Astrocyte (in vitro differentiated cells and primary cell): ENCODE measurements at regions not wholly inside any gene's neighbourhood (a gene's known extent, or its start where the extent isn't known, plus 50 kb on each side); places are given as distances from the start of the nearest gene placed in this dataset.

ENCODE experiments used
- DNase-seq: peaks from one replicate; pipeline ENCODE4 v3.0.0-alpha.2; 2010; ENCODE audit warnings: low read depth
- FAIRE-seq: peaks from 2 replicates; lab custom pipeline; 2011; peaks lifted over from hg19 to GRCh38; lab: Jason Lieb, UNC
- H2AFZ ChIP-seq: 2 replicates; pipeline ENCODE4 v1.6.0; 2012; ENCODE audit warnings: low read depth, low read length, inconsistent platforms
- H3K27ac ChIP-seq: 2 replicates; pipeline ENCODE4 v1.5.1; 2011; ENCODE audit warnings: low read depth, low read length, inconsistent platforms
- H3K27me3 ChIP-seq: 2 replicates; pipeline ENCODE4 v1.6.0; 2011; ENCODE audit warnings: low read length, inconsistent platforms; ENCODE audit not compliant: insufficient read depth
- H3K36me3 ChIP-seq: 2 replicates; pipeline ENCODE4 v1.5.1; 2011; ENCODE audit warnings: low read length, inconsistent platforms; ENCODE audit not compliant: insufficient read depth
- H3K4me1 ChIP-seq: 2 replicates; pipeline ENCODE4 v1.5.1; 2011; ENCODE audit warnings: low read length, inconsistent platforms; ENCODE audit not compliant: insufficient read depth
- H3K4me2 ChIP-seq: 2 replicates; pipeline ENCODE4 v1.6.0; 2012; ENCODE audit warnings: low read length, inconsistent platforms
- H3K4me3 ChIP-seq: 2 replicates; pipeline ENCODE4 v1.5.1; 2011; ENCODE audit warnings: low read depth, mild to moderate bottlenecking, low read length, inconsistent platforms; ENCODE audit not compliant: insufficient read depth
- H3K79me2 ChIP-seq: 2 replicates; pipeline ENCODE4 v1.6.0; 2012; ENCODE audit warnings: mild to moderate bottlenecking, low read length, inconsistent platforms; ENCODE audit not compliant: insufficient read depth
- H3K9ac ChIP-seq: 2 replicates; pipeline ENCODE4 v1.6.0; 2012; ENCODE audit warnings: mild to moderate bottlenecking, low read length, inconsistent platforms
- H3K9me3 ChIP-seq: 2 replicates; pipeline ENCODE4 v1.5.1; 2012; ENCODE audit warnings: low read depth, mild to moderate bottlenecking, low read length, inconsistent platforms; ENCODE audit not compliant: insufficient read depth
- H4K20me1 ChIP-seq: 2 replicates; pipeline ENCODE4 v1.6.0; 2012; ENCODE audit warnings: low read length, inconsistent platforms; ENCODE audit not compliant: insufficient read depth
- H3K27ac Mint-ChIP-seq: one replicate; pipeline ENCODE4 v1.8.0; 2021; ENCODE audit warnings: mild to moderate bottlenecking, mixed read lengths; ENCODE audit not compliant: unreplicated experiment
- H3K27me3 Mint-ChIP-seq: one replicate; pipeline ENCODE4 v1.8.0; 2021; ENCODE audit warnings: low read depth, mixed read lengths; ENCODE audit not compliant: unreplicated experiment
- H3K36me3 Mint-ChIP-seq: one replicate; pipeline ENCODE4 v1.8.0; 2021; ENCODE audit warnings: low read depth, mixed read lengths; ENCODE audit not compliant: unreplicated experiment
- H3K4me1 Mint-ChIP-seq: one replicate; pipeline ENCODE4 v1.8.0; 2021; ENCODE audit warnings: low read depth, mixed read lengths; ENCODE audit not compliant: unreplicated experiment
- H3K4me3 Mint-ChIP-seq: one replicate; pipeline ENCODE4 v1.8.0; 2021; ENCODE audit warnings: mild to moderate bottlenecking, moderate library complexity, mixed read lengths; ENCODE audit not compliant: unreplicated experiment
- H3K9me3 Mint-ChIP-seq: one replicate; pipeline ENCODE4 v1.8.0; 2021; ENCODE audit warnings: mild to moderate bottlenecking, mixed read lengths; ENCODE audit not compliant: unreplicated experiment
- CTCF ChIP-seq: IDR thresholded peaks from 2 replicates; pipeline ENCODE4 v1.5.1; 2011; ENCODE audit warnings: low read depth, mild to moderate bottlenecking, inconsistent platforms, low read length, moderate library complexity; ENCODE audit not compliant: insufficient read depth
- EZH2 ChIP-seq: IDR thresholded peaks from 2 replicates; pipeline ENCODE4 v1.6.1; 2012; ENCODE audit warnings: mild to moderate bottlenecking, low read length, inconsistent platforms; ENCODE audit not compliant: insufficient read depth

GRCh38 chr7:80563561-80564327 is 51.9 kb upstream of the GNAT3 start:
- DNase-seq (no peak), FAIRE-seq (no peak)
- H3K4me3 Mint-ChIP-seq = no peak overlapping the region
- no peaks in the 10 kb centered on the region for H4K20me1 ChIP-seq
- H3K9me3 Mint-ChIP-seq = peaks cover 27% of the 10 kb centered on the region
- no peak overlapping the region for H3K4me3 ChIP-seq
- no peak overlapping the region for H3K27ac Mint-ChIP-seq
- no peaks in the 10 kb centered on the region for H3K4me1 ChIP-seq
- no peaks in the 10 kb centered on the region for H3K27me3 ChIP-seq
- H3K27me3 Mint-ChIP-seq = no peaks in the 10 kb centered on the region
- H2AFZ ChIP-seq = no peak overlapping the region
- H3K9ac ChIP-seq = no peak overlapping the region
- H3K36me3 Mint-ChIP-seq = no peaks in the 10 kb centered on the region
- H3K36me3 ChIP-seq = no peaks in the 10 kb centered on the region
- H3K9me3 ChIP-seq = no peaks in the 10 kb centered on the region
- no peaks in the 10 kb centered on the region for H3K79me2 ChIP-seq
- no peaks in the 10 kb centered on the region for H3K4me1 Mint-ChIP-seq
- no peak overlapping the region for H3K4me2 ChIP-seq
- TF ChIP-seq CTCF (no peak), EZH2 (no peak)
- H3K27ac ChIP-seq = no peak overlapping the region

GRCh38 chr7:80565554-80565953 is 53.7 kb upstream of the GNAT3 start:
- no peaks in the 10 kb centered on the region for H3K79me2 ChIP-seq
- H3K4me3 ChIP-seq = no peak overlapping the region
- H4K20me1 ChIP-seq = no peaks in the 10 kb centered on the region
- TF ChIP-seq CTCF (no peak), EZH2 (no peak)
- H2AFZ ChIP-seq = no peak overlapping the region
- no peak overlapping the region for H3K27ac ChIP-seq
- H3K9ac ChIP-seq = no peak overlapping the region
- DNase-seq = no peak
- Mint-ChIP-seq H3K4me3 (no peak overlapping the region), H3K27me3 (no peaks in the 10 kb centered on the region), H3K27ac (no peak overlapping the region), H3K36me3 (no peaks in the 10 kb centered on the region), H3K4me1 (no peaks in the 10 kb centered on the region), H3K9me3 (peaks cover 23% of the 10 kb centered on the region)
- no peaks in the 10 kb centered on the region for H3K27me3 ChIP-seq
- no peaks in the 10 kb centered on the region for H3K9me3 ChIP-seq
- H3K4me2 ChIP-seq = no peak overlapping the region
- no peaks in the 10 kb centered on the region for H3K36me3 ChIP-seq
- FAIRE-seq = no peak
- H3K4me1 ChIP-seq = no peaks in the 10 kb centered on the region
